Activated gamma-delta T cell treated with Interleukin-2 at 50 U/mL for 16 hours (primary cell): ENCODE measurements at regions not wholly inside any gene's neighbourhood (a gene's known extent, or its start where the extent isn't known, plus 50 kb on each side); places are given as distances from the start of the nearest gene placed in this dataset.
"Not testable (repeated sequence)": the region's sequence is repeated elsewhere in the genome, so short reads cannot be mapped to it uniquely, and the experiment has no call there.

Experiments
- DNase-seq: peaks from one replicate; pipeline ENCODE4 v3.0.0-alpha.2; 2020

DNA sequence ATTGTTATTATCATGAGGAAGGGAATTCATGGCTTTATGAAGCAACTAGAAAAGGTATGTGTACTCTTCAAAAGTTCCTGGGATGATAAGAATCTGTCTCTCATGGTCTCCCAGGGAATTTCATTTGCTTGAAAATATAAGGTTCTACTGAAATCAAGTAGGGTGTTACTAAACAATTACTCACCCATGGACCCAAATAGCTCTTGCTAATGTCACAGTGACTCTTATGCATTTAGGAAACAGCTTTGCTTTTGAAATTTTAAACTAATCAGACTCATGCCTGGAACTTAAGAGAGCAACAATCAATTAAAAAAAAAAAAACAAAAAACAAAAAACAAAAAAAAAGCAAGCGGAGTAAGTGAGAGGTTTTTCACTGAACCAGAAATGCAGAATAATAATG is 1546.3 kb upstream of the TENM4 start:
- DNase-seq, result no peak

- DNase-seq, result no peak
These were observed 1545.7 kb upstream of the TENM4 start for GRCh38 chr11:80986421-80987074.

DNA sequence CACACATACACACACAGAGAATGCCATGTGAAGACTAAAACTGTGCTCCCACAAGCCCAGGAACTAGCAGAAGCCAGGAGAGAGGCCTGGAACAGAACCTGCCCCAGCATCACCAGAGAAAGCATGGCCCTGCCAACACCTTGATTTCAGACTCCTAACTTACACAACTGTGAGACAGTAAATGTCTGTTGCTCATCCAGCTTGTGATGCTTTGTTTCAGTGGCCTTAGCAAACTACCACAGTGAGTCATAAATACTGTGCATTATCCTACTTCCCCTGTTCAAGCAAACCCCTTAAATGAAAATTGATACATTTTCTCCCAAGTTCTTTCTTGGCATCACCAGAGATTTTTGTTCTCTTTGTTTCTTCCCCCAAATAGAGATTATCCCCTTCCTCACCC is 1539.4 kb upstream of the TENM4 start:
- DNase-seq, result no peak

DNA sequence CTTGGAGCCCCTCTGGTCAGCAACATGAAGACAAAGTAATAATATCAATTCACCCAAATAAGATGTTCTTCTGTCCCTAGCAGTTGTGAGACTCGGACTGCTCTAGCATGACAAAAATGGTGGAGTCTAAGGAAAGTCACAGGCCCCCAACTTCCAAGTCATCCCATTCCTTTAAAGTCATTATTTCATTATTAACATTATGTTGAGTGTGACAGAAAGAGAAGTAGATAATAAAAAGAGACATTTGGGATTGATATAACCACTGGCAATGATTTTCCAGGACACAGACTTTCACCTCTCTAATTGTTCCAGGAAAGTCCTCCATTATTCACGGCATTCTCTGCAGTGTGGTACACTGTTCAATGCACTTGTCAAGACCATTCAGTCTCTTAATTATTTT is 1533.0 kb upstream of the TENM4 start:
- no peak for DNase-seq

DNA sequence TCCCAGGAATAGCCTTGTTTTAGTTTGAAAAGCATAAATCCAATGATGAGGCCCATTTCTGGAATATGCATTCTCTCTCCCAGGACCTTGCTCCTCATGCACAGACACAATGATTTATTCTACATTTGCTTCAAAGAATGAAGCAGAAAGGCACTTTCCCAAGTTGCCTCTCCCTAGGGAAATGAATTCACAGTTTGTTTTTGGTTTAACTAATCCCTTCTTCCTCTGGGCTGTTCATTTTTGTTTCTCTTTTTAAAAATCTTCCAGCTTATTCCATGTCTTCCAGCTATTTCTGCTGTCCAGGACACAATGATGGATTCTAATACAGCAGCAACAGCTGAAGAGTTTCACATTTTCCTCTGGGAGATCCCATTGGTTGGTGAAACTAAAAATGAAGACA is 1529.2 kb upstream of the TENM4 start:
- no peak for DNase-seq

GRCh38 chr11:80967649-80968048 is 1526.8 kb upstream of the TENM4 start:
- DNase-seq, result no peak

DNA sequence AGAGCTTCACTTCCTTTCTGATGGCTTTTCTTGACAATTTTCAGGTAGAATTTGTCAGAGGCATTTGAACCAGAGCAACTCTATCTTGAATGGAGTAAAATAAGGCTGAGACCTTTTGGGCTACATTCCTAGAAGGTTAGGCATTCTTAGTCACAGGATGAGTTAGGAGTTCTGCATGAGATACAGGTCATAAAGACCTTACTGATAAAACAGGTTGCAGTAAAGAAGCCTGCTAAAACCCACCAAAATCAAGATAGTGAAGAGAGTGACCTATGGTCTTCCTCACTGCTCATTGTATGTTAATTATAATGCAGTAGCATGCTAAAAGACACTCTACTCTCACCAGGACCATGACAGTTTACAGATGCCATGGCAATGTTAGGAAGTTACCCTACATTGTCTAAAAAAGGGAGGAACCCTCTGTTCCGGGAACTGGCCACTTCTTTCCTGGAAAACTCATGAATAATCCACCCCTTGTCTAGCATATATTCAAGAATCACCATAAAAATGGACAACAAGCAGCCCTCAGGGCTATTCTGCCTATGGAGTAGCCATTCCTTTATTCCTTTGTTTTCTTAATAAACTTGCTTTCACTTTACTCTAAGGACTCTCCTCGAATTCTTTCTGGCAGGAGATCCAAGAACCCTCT is 1519.7 kb upstream of the TENM4 start:
- no peak for DNase-seq

- no peak for DNase-seq
These were observed 1518.9 kb upstream of the TENM4 start for GRCh38 chr11:80959751-80960150.

DNA sequence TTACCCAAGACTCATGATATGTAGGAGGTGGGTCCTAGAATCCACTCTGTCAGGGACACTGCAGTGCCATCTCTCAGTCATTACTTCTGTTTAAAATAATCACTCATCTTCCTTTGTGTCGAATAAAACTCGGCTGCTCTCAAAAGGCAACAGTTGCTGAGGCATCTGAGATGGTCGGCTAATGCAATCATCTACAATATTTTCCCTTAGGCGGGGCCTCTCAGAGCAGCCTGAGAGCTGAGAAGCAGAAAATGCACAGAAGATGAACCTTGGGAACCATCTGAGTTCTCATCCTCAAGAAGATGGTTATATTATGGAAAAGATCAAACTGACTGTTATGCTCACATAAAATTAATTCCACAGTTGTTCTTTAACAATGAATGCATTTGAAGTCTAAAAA is 1518.2 kb upstream of the TENM4 start:
- no peak for DNase-seq

GRCh38 chr11:80958361-80958760 is 1517.5 kb upstream of the TENM4 start:
- no peak for DNase-seq

DNA sequence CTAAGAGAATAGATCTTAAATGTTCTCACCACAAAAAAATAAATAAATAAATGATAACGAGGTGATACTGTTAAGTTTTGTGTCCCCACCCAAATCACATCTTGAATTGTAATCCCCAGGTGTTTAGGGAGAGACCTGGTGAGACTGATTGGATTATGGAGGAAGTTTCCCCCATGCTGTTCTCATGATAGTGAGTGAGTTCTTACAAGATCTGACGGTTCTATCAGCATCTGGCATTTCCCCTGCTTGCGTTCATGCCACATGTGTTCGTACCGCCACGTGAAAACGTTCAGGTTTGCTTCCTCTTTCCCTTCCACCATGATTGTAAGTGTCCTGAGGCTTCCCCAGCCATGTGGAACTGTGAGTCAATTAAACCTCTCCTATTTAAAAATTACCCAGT is 1514.8 kb upstream of the TENM4 start:
- DNase-seq, result no peak

DNA sequence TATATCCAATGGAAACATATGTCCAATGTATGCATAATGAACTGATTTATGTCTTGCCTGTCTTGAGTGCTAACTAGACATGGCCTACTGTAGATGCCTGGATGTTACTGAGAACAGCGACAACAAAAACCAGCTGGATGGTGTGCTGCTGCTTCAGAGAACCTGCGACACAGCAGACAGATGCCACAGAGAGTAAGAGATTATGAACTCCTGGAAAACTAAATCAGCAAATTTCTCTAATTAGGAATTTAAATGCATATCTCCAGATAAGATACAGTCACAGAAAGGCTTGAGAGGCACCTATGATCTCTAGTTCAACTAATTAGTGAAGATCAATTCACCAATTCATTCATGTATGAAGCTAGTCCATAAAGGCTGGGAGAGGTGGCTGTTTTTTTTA is 1508.0 kb upstream of the TENM4 start:
- no peak for DNase-seq

DNA sequence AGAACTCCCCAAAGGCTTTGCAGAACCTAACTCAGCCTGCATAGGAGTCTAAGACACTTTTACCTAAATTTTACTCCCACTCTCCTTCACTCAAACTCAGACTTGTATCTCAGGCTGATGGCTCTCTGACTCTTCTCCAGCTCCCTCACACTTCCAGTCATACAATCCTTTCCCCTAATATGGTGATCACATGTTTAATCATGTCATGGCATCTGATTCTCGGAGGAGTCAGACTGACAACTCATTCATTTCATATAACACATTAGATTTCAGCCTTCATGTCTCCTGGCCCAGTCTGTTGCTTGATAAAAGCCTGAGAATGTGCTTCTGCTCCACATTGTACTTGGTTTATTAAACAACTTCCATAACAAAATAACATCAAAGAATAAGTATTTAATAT is 1503.9 kb upstream of the TENM4 start:
- DNase-seq, result no peak

- no peak for DNase-seq
These were observed 1502.4 kb upstream of the TENM4 start for GRCh38 chr11:80943226-80943625.

DNA sequence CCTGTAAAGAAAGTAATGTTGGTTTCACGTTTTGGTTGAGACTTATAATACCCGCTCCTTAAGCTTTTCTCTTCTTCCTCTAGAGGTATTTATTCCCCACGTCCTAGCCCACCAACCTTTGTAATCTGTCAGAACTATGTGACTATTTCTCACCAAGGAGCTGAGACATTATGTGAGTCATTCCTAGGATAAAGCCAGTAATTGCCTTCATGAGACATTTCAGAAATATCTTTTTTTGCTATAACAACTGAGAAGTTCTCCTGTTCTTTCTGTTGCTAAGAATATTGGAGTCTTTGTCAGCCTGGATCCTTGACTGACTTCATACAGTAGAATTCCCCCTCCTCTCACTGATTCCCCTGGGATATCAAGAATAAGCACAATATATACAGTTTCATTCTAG is 1497.0 kb upstream of the TENM4 start:
- no peak for DNase-seq

DNA sequence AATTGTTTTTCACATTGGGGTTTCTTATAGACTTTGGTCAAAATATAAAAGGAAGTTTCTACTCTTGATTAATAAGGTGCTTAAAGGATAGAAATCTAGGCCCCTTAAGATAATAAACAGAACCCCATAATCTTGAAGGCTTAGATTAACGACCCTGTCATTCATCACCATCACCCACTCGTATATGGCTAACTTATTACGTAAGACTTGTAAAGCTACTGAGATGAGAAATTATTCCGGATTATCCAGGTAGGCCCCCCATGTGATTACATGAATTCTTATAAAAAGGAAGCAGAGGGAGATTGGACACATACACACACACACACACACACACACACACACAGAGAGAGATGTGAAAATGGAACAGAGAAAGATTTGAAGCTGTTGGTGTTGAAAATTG is 1489.2 kb upstream of the TENM4 start:
- no peak for DNase-seq

DNA sequence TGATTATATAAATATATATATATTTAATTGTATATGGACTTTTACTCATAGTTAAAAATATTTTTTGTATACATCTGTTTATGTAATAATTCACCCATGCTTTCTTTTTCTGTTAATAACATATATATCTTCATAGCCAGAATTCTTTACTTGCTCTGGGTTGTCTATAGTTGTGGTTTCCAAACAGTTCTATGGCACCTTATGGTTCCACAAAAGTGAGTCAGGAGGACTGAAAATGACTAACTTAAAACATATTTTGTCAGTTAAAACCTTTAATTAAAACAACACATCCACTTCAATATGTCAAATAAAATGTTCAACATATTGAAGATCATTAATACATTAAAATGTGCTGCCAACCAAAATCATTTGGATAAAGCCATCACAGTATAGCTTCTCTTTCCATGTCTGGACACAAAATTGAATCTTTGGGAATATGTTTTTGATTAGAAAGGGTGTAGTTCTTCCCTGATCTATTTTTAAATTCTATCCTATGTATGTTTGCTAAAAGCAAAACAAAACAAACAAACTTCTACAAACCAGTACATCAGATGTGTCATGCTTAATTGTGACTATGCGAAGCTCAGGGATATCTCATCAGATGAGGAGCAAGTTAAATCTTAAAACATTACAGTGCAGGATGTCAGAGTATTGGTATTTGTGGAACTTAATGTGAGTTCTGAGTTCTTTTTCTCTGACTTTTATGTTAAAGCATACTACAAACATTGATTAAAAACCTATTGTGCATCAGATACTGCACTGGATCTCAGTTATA is 1488.4 kb upstream of the TENM4 start:
- DNase-seq, result no peak

DNA sequence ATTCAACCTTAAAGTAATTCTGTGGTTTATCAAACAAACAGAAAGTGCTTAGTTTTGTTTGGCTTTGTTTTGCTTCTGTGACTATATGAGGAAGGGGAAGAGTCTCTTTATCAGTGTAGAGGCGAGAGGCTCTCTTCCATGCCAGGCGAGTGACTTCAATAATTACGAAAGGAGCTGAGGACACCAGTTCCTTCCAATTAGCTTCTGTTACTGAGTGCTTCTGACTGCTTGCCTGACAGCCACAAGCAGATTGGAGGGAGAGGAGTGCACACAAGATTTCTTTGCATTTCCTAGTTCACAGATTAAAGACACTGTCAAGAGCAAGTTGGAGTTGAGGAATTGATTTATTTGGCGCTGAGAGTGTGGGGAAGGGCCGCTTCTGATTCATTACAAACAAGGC is 1484.5 kb upstream of the TENM4 start:
- no peak for DNase-seq

GRCh38 chr11:80921310-80921709 is 1480.5 kb upstream of the TENM4 start:
- not testable (repeated sequence) for DNase-seq

DNA sequence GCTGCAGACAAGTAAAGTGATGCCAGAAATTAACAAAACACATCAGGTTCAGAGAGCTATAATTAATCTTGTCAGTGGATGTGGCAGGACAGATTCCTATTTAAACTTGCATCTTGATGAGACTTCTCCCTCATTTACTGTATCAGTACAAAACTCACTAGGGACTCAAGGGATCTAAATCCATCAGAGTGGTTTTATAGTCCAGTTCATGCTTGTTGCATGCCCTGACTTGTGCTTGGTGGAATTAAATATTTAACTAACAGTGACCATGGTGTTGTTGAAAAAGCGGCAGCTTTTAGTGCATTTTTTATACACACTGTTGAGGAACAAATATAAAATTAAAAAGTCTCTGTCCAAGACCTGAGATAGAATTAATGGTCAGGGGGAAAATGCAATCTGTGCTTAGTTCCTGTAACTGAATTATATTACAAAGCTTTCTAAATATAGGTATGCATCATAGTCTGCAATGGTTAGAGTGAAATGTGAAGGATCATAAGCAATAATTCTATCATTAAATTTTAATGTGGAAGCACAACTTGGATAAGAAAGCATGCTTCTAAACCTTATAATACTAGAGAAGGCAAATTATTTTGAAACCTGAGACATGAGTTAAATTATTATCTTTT is 1475.5 kb upstream of the TENM4 start:
- DNase-seq, result no peak

DNA sequence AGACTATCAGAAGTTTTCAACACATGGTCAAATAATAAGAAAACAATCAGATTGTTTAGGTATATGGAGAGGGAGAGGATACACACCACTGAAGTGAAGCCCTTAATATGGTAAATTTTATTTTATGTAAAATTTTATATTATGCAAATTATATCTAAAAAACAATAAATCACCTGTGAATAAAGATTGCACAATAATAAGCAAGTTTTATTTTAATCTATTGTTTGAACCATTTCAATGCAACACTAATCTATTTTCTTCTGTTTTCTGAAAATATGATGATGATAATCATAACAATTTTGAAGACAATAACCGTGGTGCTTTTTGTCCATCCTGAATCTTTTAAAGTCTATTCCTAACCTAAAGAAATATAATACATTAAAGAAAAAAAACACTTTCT is 1473.5 kb upstream of the TENM4 start:
- no peak for DNase-seq

DNA sequence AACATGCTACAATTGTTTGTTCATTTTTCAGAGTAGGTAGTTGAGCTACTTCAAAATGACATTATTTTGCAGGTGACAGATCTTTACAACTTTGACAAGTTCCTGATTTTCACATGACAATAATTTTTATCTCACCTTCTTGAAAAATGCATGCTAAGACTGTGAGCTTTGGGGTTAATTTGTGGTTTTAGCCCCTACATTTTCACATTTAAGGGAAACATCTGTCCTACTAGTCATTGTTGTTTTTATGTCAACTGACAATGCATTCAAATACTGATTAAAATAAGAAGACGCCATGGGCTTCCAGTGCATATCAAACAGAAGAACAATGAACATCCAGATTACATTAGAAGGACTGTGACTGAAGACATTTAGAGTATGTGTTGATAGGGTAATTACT is 1470.8 kb upstream of the TENM4 start:
- no peak for DNase-seq

DNA sequence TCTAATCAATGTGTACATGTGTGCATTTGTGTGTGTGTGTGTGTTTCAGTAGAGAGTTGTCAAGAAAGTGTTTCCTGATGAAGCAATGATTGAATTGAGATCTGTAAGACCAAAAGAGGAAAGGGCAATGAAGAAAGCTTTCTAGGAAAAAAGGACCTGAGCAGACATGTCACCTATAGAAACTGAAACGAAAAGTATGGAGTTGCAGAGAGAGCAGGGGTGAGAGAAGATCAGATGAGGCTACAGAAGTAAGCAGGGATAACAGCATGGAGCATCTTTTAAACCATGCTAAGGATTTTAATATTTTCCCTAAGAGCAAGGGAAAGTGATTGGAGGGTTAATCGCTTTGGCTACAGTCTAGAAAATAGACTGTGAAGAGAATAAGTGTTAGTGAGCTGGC is 1459.4 kb upstream of the TENM4 start:
- no peak for DNase-seq

DNA sequence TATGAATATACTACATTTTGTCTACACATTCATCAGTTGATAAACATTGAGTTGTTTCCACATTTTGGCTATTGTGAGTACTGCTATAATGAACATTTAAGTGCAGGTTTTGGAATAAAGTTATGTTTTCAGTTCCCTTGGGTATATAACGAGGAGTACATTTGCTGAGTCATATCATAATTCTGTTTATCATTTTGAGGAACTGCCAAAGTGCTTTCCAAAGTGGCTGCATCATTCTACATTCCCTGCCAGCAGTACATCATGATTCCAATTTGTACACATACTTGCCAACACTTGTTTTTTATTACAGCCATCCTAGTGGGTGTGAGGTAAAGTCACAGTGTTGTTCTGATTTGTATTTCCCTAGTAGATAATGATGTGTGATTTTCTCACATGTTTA is 1458.6 kb upstream of the TENM4 start:
- no peak for DNase-seq
